Activated naive CD8-positive, alpha-beta T cell (primary cell): ENCODE measurements at regions not wholly inside any gene's neighbourhood (a gene's known extent, or its start where the extent isn't known, plus 50 kb on each side); places are given as distances from the start of the nearest gene placed in this dataset.
"Not testable (repeated sequence)": the region's sequence is repeated elsewhere in the genome, so short reads cannot be mapped to it uniquely, and the experiment has no call there.

Experiments used
- H3K27ac Mint-ChIP-seq: one replicate; pipeline ENCODE4 v1.8.0; 2021; ENCODE audit warnings: mixed read lengths
- H3K27me3 Mint-ChIP-seq: one replicate; pipeline ENCODE4 v1.8.0; 2021; ENCODE audit warnings: mixed read lengths
- H3K36me3 Mint-ChIP-seq: one replicate; pipeline ENCODE4 v1.8.0; 2021; ENCODE audit warnings: mixed read lengths
- H3K4me1 Mint-ChIP-seq: one replicate; pipeline ENCODE4 v1.8.0; 2021; ENCODE audit warnings: low read depth, mixed read lengths
- H3K4me3 Mint-ChIP-seq: one replicate; pipeline ENCODE4 v1.8.0; 2021; ENCODE audit warnings: mild to moderate bottlenecking, mixed read lengths
- H3K9me3 Mint-ChIP-seq: one replicate; pipeline ENCODE4 v1.8.0; 2021; ENCODE audit warnings: low read depth, mixed read lengths

DNA sequence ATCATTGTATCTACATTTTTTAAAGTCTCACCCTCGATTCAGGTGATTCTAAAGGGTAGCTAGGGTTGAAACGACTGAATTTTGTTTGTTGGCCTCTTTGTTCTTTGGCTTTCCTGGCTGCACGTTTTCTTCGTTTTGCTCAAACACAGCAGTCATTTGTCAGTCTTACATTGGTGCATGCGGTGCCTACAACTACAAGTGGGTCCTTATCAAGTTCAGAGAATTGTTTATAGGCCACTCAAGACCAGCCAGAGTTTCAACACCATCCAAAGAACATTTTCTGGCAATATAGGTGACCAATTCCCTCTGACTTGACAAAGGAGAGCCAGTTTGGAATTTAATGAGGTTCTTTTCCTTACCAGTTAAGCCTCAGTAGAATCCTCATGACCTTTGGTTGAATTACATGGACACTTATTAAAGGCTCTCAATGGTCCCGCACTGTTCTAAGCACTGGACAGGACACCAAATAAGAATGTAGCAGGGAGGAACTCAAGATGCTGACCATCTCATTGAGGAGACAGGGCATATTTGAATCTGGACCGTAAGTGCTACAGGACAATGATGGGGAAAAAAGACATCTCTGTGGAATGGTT is 119.0 kb upstream of the DMRT1 start:
- Mint-ChIP-seq H3K9me3 (no peaks in the 10 kb centered on the region), H3K36me3 (no peaks in the 10 kb centered on the region), H3K4me1 (no peaks in the 10 kb centered on the region), H3K27me3 (no peaks in the 10 kb centered on the region), H3K27ac (no peak overlapping the region), H3K4me3 (no peak overlapping the region)

DNA sequence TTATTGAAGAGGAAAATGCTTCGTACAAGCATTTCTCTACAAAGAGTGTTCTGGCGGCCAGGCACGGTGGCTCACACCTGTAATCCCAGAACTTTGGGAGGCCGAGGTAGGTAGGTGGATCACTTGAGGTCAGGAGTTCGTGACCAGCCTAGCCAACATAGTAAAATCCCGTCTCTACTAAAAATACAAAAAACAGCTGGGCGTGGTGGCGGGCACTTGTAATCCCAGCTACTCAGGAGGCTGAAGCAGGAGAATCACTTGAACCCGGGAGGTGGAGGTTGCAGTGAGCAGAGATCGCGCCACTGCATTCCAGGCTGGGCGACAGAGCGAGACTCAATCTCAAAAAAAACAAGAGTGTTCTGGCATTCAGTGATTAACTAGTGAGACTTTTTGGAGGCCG is 117.0 kb upstream of the DMRT1 start:
- H3K4me1 Mint-ChIP-seq, H3K9me3 Mint-ChIP-seq, H3K4me3 Mint-ChIP-seq, H3K27ac Mint-ChIP-seq, H3K27me3 Mint-ChIP-seq, H3K36me3 Mint-ChIP-seq: not testable (repeated sequence)

DNA sequence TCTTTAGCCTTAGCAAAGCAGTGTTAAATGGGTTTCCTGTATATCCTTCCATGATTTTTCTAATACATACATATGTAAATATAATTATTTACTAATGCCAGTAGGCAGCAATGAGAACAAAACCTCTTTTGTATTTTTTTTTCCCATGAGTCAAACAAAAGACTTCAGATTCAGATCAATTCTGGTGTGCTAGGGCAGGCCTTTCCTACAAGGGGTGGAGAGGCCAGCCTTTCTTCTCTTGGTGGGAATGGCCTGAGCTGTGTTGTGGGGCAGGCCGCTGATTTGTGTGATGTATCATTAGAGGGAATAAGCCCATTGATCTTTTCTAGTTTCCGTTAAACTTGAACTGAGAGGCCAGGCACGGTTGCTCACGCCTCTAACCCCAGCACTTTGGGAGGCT is 115.5 kb upstream of the DMRT1 start:
- Mint-ChIP-seq H3K27me3 (no peaks in the 10 kb centered on the region), H3K4me3 (no peak overlapping the region), H3K4me1 (no peaks in the 10 kb centered on the region), H3K9me3 (no peaks in the 10 kb centered on the region), H3K27ac (no peak overlapping the region), H3K36me3 (peaks cover 6% of the 10 kb centered on the region)

GRCh38 chr9:727767-728166 is 113.7 kb upstream of the DMRT1 start:
- H3K4me3 Mint-ChIP-seq, result no peak overlapping the region
- no peak overlapping the region for H3K27ac Mint-ChIP-seq

DNA sequence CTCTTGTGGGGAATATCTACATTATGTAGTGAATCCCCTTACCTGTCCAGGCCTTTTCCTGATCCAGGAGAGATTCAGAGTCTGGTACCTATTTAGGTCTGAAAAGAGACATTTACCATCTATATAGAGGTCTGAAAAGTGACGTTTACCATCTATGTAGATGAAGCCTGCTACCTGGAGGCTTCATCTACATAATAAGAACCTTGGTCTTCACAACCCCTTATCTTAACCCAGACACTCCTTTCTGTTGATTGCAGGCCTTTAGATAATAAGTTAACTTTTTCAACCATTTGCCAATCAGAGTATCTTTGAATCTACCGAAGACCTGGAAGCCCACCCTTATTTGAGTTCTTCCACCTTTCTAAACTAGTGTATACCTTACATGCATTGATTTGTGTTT is 113.0 kb upstream of the DMRT1 start:
- H3K36me3 Mint-ChIP-seq, result peaks cover 12% of the 10 kb centered on the region
- no peak overlapping the region for H3K4me3 Mint-ChIP-seq
- no peak overlapping the region for H3K27ac Mint-ChIP-seq
- no peaks in the 10 kb centered on the region for H3K9me3 Mint-ChIP-seq
- H3K27me3 Mint-ChIP-seq, result no peaks in the 10 kb centered on the region
- no peaks in the 10 kb centered on the region for H3K4me1 Mint-ChIP-seq

More at GRCh38 chr9:727767-728166, 113.7 kb upstream of the DMRT1 start:
- no peaks in the 10 kb centered on the region for H3K27me3 Mint-ChIP-seq
- H3K4me1 Mint-ChIP-seq, result no peaks in the 10 kb centered on the region
- H3K36me3 Mint-ChIP-seq, result peaks cover 10% of the 10 kb centered on the region
- H3K9me3 Mint-ChIP-seq, result no peaks in the 10 kb centered on the region

GRCh38 chr9:731474-731873 is 110.0 kb upstream of the DMRT1 start:
- no peak overlapping the region for H3K27ac Mint-ChIP-seq
- H3K4me3 Mint-ChIP-seq, result no peak overlapping the region
- H3K36me3 Mint-ChIP-seq, result peaks cover 12% of the 10 kb centered on the region
- H3K9me3 Mint-ChIP-seq, result no peaks in the 10 kb centered on the region
- H3K4me1 Mint-ChIP-seq, result no peaks in the 10 kb centered on the region
- no peaks in the 10 kb centered on the region for H3K27me3 Mint-ChIP-seq

GRCh38 chr9:734831-735511 is 106.5 kb upstream of the DMRT1 start:
- Mint-ChIP-seq H3K27me3 (no peaks in the 10 kb centered on the region), H3K4me1 (no peaks in the 10 kb centered on the region), H3K36me3 (peaks cover 10% of the 10 kb centered on the region), H3K4me3 (no peak overlapping the region), H3K9me3 (no peaks in the 10 kb centered on the region), H3K27ac (no peak overlapping the region)

DNA sequence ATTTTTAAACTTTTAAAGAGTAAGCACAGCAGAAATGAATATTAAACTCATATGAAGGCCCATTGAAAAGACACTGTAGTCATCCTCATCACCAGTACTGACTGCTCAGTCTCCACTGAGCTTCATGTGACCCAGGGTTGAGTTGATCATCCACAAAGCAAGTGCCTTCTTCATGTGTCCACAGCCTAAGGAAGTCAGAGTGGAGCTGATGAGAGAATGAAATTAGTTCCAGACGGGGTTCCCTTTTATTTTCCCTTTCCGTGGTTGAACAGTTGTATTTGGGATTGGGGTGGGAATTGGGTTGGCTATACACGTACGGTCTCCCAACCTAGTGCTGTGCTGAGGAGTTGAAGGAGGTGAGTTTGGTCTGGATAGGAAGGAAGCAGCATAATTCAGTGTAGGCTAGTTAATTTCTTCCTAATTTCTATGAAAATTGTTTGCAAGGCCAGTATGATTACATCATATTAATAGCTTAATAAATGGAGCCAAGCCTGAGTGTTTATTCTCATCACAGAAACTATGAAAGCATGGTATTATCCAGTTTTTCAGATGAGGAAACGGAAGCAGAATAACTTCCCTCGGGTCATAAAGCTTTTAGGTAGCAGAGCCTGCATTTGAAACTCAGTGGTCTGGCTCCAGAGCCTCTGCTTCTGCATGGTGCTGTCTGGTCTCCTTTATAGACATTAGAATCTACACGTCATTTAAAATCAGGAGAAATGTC is 103.9 kb upstream of the DMRT1 start:
- Mint-ChIP-seq H3K9me3 (no peaks in the 10 kb centered on the region), H3K27me3 (no peaks in the 10 kb centered on the region), H3K4me1 (no peaks in the 10 kb centered on the region), H3K36me3 (peaks cover 5% of the 10 kb centered on the region), H3K27ac (no peak overlapping the region), H3K4me3 (no peak overlapping the region)

DNA sequence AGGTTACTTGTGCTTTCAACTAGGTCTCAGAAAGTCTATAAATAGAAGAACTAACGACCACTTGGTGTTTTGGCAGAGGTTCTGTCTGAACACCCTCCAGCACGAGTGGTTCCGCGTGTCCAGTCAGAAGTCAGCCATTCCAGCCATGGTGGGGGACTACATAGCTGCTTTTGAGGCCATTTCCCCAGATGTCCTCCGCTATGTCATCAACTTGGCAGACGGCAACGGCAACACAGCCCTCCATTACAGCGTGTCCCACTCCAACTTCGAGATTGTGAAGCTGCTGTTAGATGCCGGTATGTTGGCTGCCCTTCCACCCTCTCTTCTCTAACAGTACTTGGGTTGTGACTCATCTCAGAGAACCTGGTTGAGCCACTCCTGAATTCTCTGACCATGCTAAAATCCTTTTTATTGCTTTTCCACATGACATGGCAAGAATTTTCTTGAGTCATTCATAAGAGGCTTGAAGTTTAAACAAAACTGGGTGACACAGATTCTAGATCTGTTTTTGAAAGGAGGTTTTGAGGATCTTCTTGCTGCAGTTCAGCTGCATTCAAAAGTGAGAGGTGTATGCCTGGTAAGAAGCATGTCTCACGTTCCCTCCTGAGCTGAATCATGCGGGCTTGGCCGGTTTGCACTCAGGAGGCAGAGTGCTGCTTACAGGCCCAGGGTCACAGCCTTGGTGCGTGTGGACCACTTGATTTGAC is 103.1 kb upstream of the DMRT1 start:
- Mint-ChIP-seq H3K36me3 (peaks cover 5% of the 10 kb centered on the region), H3K27me3 (no peaks in the 10 kb centered on the region), H3K9me3 (no peaks in the 10 kb centered on the region), H3K27ac (no peak overlapping the region), H3K4me1 (no peaks in the 10 kb centered on the region), H3K4me3 (no peak overlapping the region)

- Mint-ChIP-seq H3K9me3 (no peaks in the 10 kb centered on the region), H3K4me1 (no peaks in the 10 kb centered on the region), H3K27ac (no peak overlapping the region), H3K4me3 (no peak overlapping the region), H3K27me3 (no peaks in the 10 kb centered on the region), H3K36me3 (peaks cover 5% of the 10 kb centered on the region)
Measured at GRCh38 chr9:739362-739761, 102.1 kb upstream of the DMRT1 start.

DNA sequence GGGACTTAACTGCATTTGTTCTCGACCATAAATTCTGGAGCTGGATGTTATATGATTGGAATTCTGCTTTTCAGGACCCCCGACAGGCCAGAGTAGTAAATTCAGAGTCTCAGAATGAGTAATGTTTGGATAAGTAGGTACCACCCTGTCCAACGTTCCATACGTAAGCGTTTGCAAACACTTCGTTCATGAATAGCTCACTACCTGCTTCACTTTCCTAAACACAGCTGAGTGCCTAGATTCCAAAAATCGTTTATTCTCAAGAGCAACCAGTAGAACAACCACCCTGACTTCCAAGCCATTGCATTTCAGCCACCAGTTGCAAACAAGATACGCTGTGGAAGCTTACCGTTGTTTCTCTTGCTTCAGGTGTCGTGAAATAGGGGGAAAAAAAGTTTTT is 101.3 kb upstream of the DMRT1 start:
- H3K27me3 Mint-ChIP-seq, result no peaks in the 10 kb centered on the region
- H3K4me3 Mint-ChIP-seq, result no peak overlapping the region
- H3K36me3 Mint-ChIP-seq, result peaks cover 5% of the 10 kb centered on the region
- no peaks in the 10 kb centered on the region for H3K4me1 Mint-ChIP-seq
- no peaks in the 10 kb centered on the region for H3K9me3 Mint-ChIP-seq
- H3K27ac Mint-ChIP-seq, result no peak overlapping the region

- Mint-ChIP-seq H3K27me3 (no peaks in the 10 kb centered on the region), H3K36me3 (peaks cover 8% of the 10 kb centered on the region), H3K9me3 (no peaks in the 10 kb centered on the region), H3K4me3 (no peak overlapping the region), H3K4me1 (no peaks in the 10 kb centered on the region), H3K27ac (no peak overlapping the region)
Measured at GRCh38 chr9:742104-742503, 99.4 kb upstream of the DMRT1 start.

- no peaks in the 10 kb centered on the region for H3K9me3 Mint-ChIP-seq
- H3K36me3 Mint-ChIP-seq, result peaks cover 8% of the 10 kb centered on the region
- no peak overlapping the region for H3K27ac Mint-ChIP-seq
- peaks cover 2% of the 10 kb centered on the region for H3K4me1 Mint-ChIP-seq
- no peaks in the 10 kb centered on the region for H3K27me3 Mint-ChIP-seq
- no peak overlapping the region for H3K4me3 Mint-ChIP-seq
Measured at GRCh38 chr9:742914-743589, 98.4 kb upstream of the DMRT1 start.

DNA sequence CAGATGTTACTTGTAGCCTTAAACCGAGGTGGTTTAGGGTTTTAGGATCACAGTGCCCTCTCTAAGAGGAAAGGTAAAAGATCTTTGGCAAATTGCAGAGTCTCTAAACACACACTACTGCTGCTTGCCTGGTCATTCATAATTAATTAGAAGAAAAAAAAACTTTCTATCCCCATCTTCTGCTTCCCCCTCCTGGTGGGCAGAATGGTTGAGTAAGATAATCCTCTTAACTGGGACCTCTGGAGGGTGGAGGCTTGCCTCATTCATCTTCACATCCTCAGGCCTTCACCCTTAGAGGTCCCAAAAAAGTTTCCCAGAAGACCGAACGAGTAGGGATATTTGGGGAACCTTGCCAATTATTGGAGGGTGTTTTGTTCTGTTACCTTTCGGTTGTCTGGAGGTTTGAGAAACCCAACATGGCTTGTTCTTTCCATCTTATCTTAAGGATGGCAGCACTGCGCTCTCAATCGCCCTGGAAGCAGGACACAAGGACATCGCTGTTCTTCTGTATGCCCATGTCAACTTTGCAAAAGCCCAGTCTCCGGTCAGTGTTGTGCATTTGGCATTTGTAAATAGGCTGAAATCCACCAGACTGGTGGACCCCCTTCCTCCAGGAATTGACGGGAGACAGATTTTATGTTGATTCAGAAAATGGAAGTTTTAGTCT is 97.3 kb upstream of the DMRT1 start:
- Mint-ChIP-seq H3K4me3 (no peak overlapping the region), H3K9me3 (no peaks in the 10 kb centered on the region), H3K4me1 (peaks cover 13% of the 10 kb centered on the region), H3K27ac (no peak overlapping the region), H3K27me3 (no peaks in the 10 kb centered on the region), H3K36me3 (peaks cover 8% of the 10 kb centered on the region)
